Osteoblast (primary cell): ENCODE measurements at regions not wholly inside any gene's neighbourhood (a gene's known extent, or its start where the extent isn't known, plus 50 kb on each side); places are given as distances from the start of the nearest gene placed in this dataset.

Source experiments
- DNase-seq: peaks from one replicate; pipeline ENCODE4 v3.0.0; 2011; ENCODE audit warnings: low spot score, mixed read lengths; ENCODE audit not compliant: insufficient read length; ENCODE audit errors: missing footprints
- H2AFZ ChIP-seq: 2 replicates; pipeline ENCODE4 v1.6.0; 2011; ENCODE audit warnings: mild to moderate bottlenecking, low read length
- H3K27ac ChIP-seq: 2 replicates; pipeline ENCODE4 v1.5.1; 2011; ENCODE audit warnings: mild to moderate bottlenecking, low read depth, low read length, moderate library complexity
- H3K27me3 ChIP-seq: 2 replicates; pipeline ENCODE4 v1.6.0; 2012; ENCODE audit warnings: mild to moderate bottlenecking, control low read depth, inconsistent platforms, low read length, moderate library complexity; ENCODE audit not compliant: insufficient read depth
- H3K36me3 ChIP-seq: 2 replicates; pipeline ENCODE4 v1.5.1; 2011; ENCODE audit warnings: mild to moderate bottlenecking, low read length, control low read depth, moderate library complexity; ENCODE audit not compliant: insufficient read depth
- H3K4me1 ChIP-seq: 2 replicates; pipeline ENCODE4 v1.5.1; 2011; ENCODE audit warnings: mild to moderate bottlenecking, low read length, control low read depth, moderate library complexity; ENCODE audit not compliant: insufficient read depth
- H3K4me2 ChIP-seq: 2 replicates; pipeline ENCODE4 v1.6.0; 2011; ENCODE audit warnings: mild to moderate bottlenecking, low read length; ENCODE audit not compliant: insufficient read depth
- H3K4me3 ChIP-seq: fragments of 200-600 bp; sonication (generic); 3 replicates; pipeline ENCODE4 v1.5.1; 2012; ENCODE audit warnings: mild to moderate bottlenecking, low read length, inconsistent platforms; ENCODE audit not compliant: insufficient read depth
- H3K79me2 ChIP-seq: 2 replicates; pipeline ENCODE4 v1.6.0; 2012; ENCODE audit warnings: mild to moderate bottlenecking, low read length, control low read depth, inconsistent platforms; ENCODE audit not compliant: insufficient read depth
- H3K9me3 ChIP-seq: 2 replicates; pipeline ENCODE4 v1.5.1; 2011; ENCODE audit warnings: low read depth, low read length, control low read depth
- H4K20me1 ChIP-seq: 2 replicates; pipeline ENCODE4 v1.6.0; 2012; ENCODE audit warnings: mild to moderate bottlenecking, low read length, control low read depth; ENCODE audit not compliant: insufficient read depth
- CTCF ChIP-seq: IDR thresholded peaks from 2 replicates; pipeline ENCODE4 v1.5.1; 2011; ENCODE audit warnings: mild to moderate bottlenecking, low read depth, low read length, moderate library complexity; ENCODE audit errors: extremely low read depth

- Histone ChIP-seq H3K36me3 (no peaks in the 10 kb centered on the region), H3K4me1 (peaks cover 53% of the 10 kb centered on the region), H3K79me2 (no peaks in the 10 kb centered on the region), H3K27ac (peak overlapping the region; percentile 43), H3K4me3 (no peak overlapping the region), H2AFZ (no peak overlapping the region), H4K20me1 (no peaks in the 10 kb centered on the region), H3K4me2 (no peak overlapping the region), H3K9me3 (no peaks in the 10 kb centered on the region), H3K27me3 (no peaks in the 10 kb centered on the region)
- no peak for DNase-seq
- no peak for TF ChIP-seq CTCF
Measured at GRCh38 chr11:10380921-10381320, 74.1 kb upstream of the AMPD3 start.

DNA sequence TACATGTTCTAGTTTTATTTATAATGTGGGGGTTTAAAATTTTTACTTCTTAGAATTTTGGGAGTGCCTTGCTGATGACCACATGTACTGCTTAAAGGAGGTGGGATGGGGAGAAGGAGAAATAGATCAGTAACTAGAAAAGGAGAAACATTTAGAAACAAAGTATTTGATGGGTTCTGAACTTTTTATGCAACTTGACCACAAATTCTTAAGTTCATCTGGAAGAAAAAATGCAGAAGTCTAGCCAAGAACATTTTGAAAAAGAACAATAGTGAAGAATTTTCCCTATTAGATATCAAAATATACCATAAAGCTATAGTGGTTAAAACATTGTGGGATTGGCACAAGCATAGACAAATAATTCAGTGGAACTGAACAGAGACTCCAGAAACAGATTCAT lies 73.3 kb upstream of the AMPD3 start:
- Histone ChIP-seq H2AFZ (no peak overlapping the region), H3K27ac (peak overlapping the region; percentile 43), H3K4me3 (no peak overlapping the region), H3K36me3 (no peaks in the 10 kb centered on the region), H3K4me2 (no peak overlapping the region), H3K9me3 (no peaks in the 10 kb centered on the region), H4K20me1 (no peaks in the 10 kb centered on the region), H3K27me3 (no peaks in the 10 kb centered on the region), H3K4me1 (peaks cover 48% of the 10 kb centered on the region), H3K79me2 (no peaks in the 10 kb centered on the region)
- TF ChIP-seq CTCF, result no peak
- DNase-seq, result no peak

DNA sequence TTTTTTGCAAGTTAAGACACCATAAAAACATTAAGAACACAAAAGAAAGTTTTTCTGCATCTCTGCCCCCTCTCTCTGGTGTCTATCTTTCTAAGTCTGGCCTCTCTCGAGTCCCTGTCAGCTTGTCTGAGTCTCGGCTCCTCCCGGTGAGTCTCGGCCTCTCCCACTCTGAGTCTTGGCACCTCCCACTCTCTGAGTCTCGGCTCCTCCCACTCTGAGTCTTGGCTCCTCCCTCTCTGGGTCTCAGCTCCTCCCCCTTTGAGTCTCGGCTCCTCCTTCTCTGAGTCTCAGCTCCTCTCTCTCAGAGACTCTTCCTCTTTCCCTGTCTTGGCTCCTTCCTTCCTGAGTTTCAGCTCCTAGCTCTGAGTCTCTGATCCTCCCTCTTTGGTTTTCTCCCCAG lies 72.5 kb upstream of the AMPD3 start:
- no peak for DNase-seq
- H3K79me2 ChIP-seq, result no peaks in the 10 kb centered on the region
- H3K9me3 ChIP-seq, result no peaks in the 10 kb centered on the region
- peaks cover 50% of the 10 kb centered on the region for H3K4me1 ChIP-seq
- no peaks in the 10 kb centered on the region for H3K36me3 ChIP-seq
- H3K27ac ChIP-seq, result peak overlapping the region; percentile 43
- TF ChIP-seq CTCF, result no peak
- no peaks in the 10 kb centered on the region for H4K20me1 ChIP-seq
- no peak overlapping the region for H3K4me3 ChIP-seq
- no peak overlapping the region for H2AFZ ChIP-seq
- H3K27me3 ChIP-seq, result no peaks in the 10 kb centered on the region
- no peak overlapping the region for H3K4me2 ChIP-seq

DNA sequence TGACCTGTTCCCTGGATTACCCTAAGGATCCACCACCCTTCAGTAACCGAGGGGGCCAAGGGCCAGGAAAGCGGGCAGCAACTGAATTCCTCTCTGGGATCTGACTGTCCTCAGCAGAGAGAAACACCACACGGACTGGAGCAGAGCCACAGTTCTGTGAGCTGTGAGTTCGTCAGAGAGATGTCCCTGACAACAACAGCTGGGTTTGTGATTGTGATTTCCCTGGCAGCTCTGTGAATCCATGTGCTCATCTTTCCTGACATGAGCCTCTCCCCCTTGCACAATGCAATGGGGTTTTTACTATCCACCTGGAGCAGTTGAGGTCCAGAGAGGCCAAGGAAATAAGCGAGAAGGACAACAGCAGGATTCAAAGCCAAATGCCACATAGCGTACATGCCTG lies 69.4 kb upstream of the AMPD3 start:
- no peaks in the 10 kb centered on the region for H3K79me2 ChIP-seq
- H3K36me3 ChIP-seq, result no peaks in the 10 kb centered on the region
- no peak overlapping the region for H3K4me3 ChIP-seq
- TF ChIP-seq CTCF, result no peak
- DNase-seq, result no peak
- no peak overlapping the region for H3K4me2 ChIP-seq
- H3K9me3 ChIP-seq, result no peaks in the 10 kb centered on the region
- H3K27ac ChIP-seq, result no peak overlapping the region
- H2AFZ ChIP-seq, result no peak overlapping the region
- H3K4me1 ChIP-seq, result peaks cover 61% of the 10 kb centered on the region
- no peaks in the 10 kb centered on the region for H3K27me3 ChIP-seq
- H4K20me1 ChIP-seq, result no peaks in the 10 kb centered on the region
